Pons (tissue), 1 donor: ENCODE measurements at regions not wholly inside any gene's neighbourhood (a gene's known extent, or its start where the extent isn't known, plus 50 kb on each side); places are given as distances from the start of the nearest gene placed in this dataset.

Source experiments
- DNase-seq: peaks from one replicate; pipeline ENCODE4 v3.0.0-alpha.2; 2016; ENCODE audit warnings: low spot score

DNA sequence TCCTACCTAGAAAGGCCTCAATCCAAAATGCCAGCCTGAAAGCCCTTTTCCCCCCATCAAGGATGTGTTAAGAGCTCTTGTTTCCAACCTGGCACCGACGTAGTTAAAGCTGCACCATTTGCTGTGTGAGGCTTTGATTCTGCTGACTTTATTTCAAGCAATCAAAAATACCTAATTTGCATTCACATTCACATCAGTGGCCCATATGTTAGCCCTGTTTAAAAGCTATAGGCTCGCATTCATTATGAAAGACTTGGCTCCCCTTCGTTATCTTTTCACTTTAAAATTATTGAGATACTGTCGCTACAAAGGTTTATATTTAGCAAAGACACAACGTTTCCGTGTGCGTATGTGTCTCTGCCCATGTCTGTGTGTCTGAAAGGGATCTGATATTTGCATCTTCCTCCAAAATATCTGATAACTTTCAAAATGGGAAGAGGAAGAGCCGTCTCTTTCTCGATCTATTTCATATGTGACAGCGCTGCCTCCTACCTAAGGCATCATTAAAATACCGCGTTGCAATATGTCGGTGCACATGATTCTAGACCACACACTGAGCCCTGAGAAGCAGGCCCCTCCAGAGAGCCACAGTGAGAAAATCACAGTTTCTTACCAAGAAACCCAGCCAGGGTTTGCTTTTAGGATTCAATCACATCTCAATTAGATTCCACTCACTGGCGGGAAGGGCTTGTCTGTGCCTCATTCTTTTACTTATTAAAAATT, 57.1 kb upstream of the ITPRID1 start:
- DNase-seq: no peak

DNA sequence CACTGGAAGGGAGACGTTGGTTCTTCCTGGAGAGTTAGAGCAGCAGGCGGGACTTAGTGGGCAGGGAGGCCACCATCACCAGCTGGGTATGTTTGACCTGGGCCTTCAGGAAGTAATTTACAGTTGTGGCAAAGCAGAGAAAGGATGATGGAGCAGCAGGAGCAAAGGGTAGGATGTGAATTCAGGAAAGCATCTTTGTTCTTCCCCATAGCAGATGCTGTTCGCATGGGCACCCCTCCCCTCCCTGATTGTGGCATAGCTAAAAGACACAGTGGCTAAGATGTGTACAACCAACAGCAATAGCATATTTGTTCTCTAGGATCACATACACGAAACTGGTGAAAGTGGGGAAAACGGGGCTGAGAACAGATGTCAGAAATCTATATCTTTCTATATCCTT, 56.3 kb upstream of the ITPRID1 start:
- DNase-seq: no peak

DNA sequence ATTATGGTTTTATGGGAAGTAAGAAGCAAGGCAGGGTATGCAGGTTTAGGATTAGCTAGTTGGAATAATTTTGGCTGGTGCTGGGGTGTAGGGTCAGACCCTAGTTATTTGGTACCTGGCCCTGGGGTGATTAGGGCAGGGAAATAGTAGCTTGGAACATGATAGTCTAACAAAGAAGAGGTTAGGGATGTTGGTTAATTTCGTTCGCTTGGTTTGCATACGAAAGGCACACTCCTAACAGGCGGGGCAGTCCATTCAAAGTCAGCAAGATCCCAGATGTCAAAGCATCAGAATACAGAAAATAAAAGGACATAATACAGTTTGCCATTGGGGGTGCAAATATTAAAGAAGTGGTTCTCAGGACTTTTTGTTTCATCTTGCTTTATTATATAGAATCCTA, 55.7 kb upstream of the ITPRID1 start:
- DNase-seq: no peak

DNA sequence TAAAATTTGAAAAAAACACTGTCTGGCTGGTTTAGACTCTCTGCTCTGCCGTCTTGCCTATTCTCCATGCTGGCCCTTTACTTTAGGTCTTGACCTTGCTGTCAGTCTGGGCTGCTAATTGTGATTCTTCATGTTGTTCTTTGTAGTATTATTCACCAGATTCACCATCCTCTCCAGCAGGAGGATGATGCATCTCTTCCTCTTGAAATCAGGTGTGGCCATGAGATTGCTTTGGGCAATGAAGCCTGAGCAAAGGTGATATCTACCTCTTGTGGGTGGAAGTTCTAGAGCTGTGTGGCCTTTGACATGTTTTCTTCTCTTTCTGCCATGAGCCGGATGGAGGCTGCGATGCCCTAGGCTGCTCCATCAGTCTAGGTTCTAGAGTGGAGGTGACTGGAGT, 51.3 kb upstream of the ITPRID1 start:
- DNase-seq: no peak
